H4 (cell line): ENCODE measurements at regions not wholly inside any gene's neighbourhood (a gene's known extent, or its start where the extent isn't known, plus 50 kb on each side); places are given as distances from the start of the nearest gene placed in this dataset.
A peak's percentile ranks its signal among the peaks of the same experiment; 100 is the strongest.
"Not testable (repeated sequence)": the region's sequence is repeated elsewhere in the genome, so short reads cannot be mapped to it uniquely, and the experiment has no call there.

ENCODE experiments used
- DNase-seq: peaks from one replicate; pipeline ENCODE4 v3.0.0-alpha.2; 2015; ENCODE audit warnings: low spot score

DNA sequence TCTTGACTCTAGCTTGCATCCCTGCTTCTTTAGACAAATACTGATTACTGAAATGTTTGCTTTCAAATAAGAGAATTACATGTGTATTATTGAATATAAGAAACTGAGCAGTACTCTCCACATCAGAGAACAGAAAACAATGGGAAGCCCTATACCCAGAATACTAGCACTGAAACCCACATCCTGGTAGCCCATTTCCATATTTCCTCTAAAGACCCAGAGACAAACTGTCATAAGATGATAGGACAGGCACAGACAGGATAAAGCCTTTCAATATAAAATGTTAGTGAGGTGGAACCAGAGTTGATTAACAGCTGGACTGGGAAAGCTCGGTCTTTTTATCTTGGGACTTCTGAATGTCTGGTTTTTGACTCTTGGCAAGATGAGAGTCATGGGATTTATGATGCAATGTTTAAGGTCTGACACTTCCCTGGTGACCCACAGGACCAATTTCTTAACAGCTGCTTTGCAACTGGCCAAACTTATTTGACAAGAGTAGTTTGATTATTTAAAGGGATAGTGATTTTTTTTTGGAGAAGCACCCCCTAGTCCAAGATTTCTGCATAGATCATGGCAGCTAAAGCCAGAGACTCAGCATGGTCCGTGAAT is 166.9 kb upstream of the ATXN7L3B start:
- DNase-seq = peak; percentile 8

DNA sequence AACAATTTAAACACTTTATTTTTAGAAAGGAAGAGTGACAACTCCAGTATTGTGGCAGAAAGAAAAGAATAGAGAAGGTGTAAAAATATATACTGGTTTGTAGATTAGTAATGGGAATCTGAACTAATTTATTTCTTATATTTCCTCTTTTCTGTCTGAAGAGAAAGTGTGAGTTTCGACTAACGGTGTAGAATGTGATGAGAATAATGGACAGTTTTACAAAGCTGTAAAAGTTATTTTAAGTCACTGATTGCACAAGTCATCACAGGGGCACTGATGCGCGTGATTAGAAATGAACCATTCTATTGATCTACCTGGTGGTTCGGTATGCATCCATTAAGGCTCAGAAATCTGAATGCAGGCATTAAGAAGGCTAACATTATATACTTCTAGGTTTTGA is 158.5 kb upstream of the ATXN7L3B start:
- DNase-seq = no peak

DNA sequence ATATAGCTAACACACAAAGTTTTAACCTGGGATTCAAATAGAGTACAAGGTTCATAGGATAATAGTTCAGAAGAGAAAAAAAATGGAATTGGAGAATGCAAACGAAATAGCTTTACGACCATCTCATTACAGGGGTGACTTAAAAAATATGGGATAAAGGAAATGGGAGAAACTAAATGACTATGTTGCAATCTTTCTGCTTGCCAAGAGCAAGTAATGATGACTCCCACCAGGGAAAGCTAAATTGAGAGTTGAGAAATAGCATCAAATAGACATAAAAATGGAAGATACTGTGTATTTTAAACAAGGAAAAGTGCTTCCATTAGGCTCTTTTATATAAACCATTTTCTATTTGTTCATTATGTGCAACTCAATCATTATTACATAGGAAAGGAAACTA is 155.7 kb upstream of the ATXN7L3B start:
- DNase-seq = no peak

DNA sequence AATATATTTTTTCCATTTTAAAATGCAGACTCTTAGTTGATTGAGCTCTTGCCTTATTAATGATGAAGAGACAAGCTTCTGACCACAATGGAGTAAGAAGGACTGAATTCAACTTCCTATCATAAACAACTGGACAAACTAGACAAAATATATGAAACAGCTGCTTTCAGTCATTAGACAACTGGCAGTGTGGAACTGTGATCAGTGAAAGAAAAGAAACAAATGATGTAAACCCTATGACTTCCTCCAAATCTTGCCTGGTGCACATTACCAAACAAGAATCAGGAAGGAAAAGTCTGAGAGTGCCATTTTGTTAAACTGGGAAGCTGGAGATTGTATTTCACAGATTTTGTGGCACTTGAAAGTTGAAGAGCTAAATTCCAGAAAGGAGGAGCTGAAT is 154.7 kb upstream of the ATXN7L3B start:
- DNase-seq = no peak

DNA sequence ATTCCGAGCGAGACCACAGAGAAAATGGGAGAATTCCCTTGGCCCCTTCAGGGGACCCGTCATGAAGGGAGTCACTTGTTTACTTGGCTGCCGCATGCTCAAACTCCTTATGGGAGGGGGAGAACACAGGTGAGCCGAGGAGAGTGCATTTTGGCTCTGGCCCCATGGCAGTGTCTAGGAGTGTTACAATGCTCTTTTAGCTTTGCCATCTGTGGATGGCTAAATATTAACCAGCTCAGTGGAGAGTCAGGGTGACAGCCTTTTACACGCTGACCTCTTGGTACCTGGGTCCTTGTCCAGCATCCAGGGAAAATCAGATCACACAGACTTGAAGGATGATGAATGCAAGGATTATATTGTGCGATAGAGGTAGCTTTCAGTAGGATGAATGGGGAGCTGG is 146.4 kb upstream of the ATXN7L3B start:
- DNase-seq = no peak

DNA sequence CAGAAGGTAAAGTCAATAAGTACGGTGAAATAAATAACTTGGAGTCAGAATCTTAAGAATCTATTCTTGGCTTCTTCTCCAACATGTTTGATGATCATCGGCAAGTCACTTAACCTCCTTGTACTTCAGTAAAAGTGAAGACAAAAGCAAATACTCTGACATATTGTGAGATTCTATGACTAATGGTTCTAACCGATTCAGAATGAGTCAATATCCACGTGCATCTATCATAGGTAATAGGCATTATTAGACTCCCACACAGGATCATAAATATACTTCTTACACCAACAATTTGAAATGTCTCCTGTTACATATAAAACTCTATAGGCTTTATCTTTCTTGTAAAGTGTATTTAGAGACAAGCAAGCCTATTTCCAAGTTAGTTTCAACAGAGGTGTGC is 144.4 kb upstream of the ATXN7L3B start:
- no peak for DNase-seq

DNA sequence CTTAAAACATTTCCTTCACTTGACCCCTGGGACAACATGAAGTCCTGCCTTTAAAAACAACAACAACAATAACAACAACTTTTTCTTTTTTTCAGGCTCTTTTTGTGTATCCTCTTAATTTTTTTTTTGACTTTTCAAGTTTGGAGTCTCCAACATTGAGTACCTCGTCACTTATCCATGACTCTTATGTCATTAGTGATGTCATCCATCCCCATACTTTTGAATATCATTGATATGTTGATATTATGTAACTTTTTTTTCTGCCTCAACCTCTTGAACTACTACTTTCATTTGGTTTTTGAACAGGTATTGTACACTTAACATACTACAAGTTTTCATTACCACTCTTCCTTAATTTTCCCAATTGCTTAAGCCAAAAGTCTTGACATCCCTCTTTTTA is 143.0 kb upstream of the ATXN7L3B start:
- no peak for DNase-seq

DNA sequence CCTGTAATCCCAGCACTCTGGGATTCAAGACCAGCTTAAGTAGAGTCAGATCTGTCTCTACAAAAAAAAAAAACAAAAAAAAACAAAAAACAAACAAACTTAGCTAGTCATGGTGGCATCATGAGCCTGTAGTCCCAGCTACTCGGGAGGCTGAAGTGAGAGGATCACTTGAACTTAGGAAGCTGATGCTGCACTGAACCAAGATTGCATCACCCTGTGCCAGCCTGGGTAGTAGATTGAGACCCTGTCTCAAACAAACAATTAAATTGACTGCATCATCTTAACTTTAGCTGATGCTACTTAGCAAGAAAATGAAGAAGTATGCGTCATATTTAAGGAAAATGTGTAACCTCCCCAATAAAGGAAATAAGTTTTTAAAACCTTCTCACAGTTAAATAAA is 136.6 kb upstream of the ATXN7L3B start:
- peak; percentile 13 for DNase-seq

DNA sequence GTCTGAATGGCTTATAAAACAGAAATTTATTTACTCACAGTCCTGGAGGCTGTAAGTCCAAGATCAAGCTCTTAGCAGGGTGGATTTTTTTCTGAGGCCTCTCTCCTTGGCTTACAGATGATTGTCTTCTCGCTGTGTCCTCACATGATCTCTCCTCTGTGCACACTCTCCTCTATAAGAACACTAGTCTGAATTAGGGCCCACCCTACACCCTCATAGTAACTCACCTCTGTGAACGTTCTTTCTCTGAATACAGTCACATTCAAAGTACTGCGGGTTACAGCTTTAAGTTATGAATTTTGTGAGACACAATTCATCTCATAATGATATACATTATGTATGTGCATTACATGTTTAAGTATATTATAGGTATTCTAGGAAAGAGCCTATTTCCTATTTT is 135.7 kb upstream of the ATXN7L3B start:
- DNase-seq = no peak

DNA sequence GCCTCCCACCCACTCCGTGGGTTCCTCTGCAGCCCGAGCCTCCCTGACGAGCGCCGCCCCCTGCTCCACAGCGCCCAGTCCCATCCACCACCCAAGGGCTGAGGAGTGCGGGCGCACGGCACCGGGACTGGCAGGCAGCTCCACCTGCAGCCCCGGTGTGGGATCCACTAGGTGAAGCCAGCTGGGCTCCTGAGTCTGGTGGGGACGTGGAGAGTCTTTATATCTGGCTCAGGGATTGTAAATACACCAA is 134.5 kb upstream of the ATXN7L3B start:
- DNase-seq = not testable (repeated sequence)

DNA sequence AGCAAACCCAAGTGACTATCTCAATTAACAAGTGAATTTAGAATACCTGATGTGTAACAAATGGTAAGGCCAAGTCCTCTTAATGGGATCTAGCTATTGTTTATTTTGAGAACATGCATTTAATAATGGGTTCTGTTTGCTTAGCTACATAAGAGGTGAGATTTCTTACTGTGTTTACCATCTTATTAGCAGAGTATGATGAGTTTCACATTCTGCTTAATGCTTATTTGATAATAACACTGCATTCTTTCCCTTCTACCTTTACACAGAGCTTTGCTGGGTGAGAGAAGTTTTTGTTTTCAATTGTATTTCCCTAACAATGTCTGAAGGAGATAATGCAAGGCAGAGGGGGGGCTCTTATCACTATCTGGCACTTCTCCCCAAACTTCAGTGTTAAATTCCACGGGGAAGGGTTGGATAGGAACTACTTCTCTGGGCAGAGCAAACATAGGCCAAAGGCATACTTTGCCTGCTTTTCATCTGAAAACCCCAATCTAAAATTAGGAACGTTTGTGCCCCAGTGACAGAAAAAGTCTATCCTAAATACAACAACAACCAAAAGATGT is 129.0 kb upstream of the ATXN7L3B start:
- DNase-seq = no peak

DNA sequence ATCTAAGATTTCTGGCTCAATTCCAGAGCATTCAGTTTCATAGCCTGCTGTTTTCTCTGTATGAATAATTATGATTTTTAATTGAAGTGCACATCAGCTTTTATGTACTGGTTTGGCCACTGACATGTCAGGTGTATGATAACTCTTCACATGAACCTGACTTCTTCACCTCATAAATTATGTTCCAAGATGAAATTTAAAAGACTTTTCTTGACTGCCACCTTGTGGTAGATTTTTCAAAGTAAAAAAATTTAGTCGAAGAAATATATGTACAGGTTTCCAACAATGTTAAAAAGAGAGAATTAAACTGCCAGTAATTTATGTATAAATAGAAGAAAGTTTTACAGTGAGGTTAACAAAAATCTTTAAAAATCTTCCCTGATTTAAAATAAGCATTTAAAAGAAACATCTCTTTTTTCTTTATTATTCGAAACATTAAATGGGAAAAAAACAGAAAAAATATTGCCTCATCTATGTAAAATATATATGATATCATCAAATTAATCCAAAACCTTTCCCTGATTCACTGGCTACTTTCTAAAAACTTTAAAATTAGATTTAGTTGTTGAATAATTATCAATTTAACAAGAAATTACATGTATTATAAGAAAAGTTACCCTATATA is 124.9 kb upstream of the ATXN7L3B start:
- peak; percentile 5 for DNase-seq

DNA sequence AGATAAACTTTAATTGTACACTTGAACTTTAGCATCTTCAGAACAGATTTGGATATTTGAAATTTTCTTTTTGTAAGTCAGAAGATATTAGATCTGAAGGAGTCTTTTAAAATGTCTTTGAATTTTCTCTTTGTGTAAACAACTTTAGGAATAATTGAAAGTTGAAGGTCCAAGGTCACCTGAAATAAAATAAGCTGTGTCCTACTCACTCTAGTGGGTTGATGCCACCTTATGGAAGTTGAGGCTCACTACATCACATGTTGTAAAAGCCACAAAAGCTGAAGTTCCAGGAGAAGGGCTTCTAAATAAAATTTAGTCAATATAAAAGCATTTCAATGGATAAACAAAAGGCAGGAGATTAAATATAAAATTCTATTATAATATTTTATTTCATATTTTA is 122.0 kb upstream of the ATXN7L3B start:
- peak; percentile 52 for DNase-seq

DNA sequence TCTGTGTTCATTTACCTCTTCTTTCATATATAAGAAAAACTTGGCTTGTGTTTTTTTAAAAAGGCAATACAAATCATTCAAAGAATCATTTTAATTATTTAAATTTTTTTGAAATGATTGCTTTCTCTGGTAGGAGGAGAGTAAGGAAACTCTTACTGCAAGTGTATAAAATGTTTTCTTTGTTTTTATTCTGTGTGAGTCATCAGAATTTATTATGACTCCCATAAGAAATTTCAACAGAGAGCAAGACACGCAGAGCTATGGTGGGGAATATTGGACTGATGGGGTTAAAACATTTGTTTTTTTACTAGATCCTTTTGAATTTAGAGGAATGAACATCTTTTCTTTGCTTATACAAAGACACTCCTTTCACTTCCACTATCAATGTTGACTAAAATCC is 119.1 kb upstream of the ATXN7L3B start:
- no peak for DNase-seq

DNA sequence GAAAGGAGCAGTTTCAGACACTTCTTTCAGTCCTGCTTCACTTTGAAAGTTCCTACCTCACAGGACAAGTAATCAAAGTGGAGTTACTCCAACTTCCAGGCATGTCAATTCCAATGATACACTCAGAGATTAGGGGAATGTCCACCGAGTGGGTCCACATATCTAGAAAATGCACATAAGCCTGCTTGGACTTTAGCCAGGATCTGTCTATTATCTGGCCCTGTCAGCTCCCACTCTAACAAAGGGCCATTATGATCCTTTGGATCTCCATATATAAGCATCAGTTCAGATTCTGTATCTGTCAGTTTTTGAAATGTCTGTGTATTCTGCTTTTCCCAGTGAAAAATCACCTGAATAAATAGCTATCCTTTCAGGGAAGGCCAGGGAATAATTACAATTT is 112.9 kb upstream of the ATXN7L3B start:
- no peak for DNase-seq

DNA sequence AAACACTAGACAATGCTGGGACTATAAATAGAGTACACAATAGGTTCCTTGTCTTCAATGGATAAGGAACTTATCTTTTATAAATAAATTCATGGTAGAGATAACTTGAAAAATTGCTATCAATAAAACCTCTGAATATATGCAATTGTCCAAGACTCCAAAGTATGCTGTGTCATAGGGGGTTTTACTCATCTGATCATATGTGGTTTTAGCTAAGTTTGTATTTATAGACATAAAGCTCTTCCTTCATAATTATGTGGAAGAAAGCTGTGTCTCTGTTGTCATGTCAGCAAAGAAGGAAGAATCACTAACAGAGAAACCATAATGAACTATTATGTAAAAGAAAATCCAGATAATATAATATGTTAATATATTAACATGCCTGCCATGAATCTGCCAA is 111.5 kb upstream of the ATXN7L3B start:
- no peak for DNase-seq

DNA sequence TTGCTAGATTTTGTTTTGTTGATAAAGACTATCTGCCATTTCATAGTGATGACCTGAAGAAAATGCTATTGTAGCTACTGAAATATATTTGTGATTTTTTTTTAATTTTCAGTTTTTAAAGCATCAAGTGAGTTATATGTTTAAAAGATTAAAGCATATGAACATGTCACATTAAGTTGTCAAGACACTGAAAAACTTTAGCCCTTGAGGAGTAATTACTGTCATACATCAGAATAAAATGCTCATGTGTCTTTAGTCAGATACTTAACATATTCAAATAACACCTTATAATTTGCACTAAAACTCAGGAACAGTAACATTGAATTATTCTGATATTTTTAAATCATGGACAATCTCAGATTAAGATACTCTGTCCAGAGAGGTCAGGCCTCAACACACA is 108.1 kb upstream of the ATXN7L3B start:
- no peak for DNase-seq

DNA sequence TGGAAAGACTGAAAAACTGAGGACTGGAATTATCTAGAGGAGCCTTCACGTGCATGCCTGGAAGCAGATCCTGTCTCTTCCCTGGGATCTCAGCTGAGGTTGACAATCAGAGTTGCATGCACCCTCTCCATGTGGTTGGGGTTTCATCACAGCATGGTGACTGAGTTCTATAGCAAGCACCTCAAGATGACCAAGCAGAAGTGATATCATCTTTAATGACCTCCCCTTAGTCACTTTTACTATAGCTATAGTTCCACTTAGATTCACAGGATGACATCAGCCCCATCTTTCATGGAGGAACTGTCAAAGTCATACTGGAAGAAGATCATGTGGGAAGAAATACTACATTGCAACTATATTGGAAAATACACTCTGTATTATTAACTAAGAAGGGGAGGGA is 105.8 kb upstream of the ATXN7L3B start:
- DNase-seq = no peak

DNA sequence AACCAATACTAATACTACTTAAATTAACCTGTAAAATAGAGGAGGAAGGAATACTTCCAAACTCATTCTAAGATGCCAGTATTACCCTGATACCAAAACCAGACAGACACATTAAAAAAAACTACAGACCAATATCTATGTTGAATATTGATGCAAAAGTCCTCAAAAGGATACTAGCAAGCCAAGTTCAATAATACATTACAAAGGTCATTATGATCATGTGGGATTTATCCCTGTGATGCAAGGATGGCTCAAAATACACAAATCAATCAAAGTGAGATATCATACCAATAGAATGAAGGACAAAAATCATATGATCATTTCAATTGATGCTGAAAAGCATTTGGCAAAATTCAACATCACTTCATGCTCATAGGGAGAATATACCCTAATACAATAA is 97.2 kb upstream of the ATXN7L3B start:
- DNase-seq = no peak

DNA sequence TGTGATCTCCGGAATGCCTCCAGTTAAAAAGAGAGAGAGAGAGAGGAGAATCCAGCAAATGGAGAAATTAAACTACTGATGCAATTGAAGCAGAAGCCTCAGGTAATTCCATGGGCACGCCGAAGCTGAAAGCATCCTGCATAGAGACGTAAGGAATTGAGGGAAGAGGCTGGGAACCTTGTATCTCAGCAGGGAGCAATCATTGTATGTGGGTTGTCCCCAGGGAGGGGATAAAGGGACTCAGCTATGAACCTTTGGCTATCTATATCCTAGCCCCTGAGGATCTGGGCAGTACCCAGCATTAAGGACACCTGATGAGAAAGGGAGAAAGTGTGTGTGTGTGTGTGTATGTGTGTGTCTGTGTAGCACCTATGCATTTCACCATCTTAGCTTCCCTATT is 95.8 kb upstream of the ATXN7L3B start:
- DNase-seq = no peak

DNA sequence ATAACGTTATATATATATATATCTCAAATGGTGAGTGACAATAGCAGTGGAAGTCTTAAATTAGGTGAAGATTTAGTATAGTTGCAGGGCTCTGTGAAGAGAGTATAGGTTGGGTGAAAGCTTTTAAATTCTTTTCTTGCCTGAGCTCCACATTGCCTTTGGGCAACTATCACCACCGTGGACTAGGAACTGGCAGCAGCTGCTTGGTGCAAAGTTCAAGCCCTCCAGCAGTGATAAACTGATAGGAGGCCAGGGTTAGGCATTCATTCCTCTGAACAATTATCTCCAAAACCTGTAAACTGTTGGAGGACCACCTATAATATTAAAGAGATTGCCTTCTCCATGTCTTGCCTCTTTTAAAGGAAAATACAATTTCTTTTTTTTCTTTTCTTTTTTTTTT is 91.2 kb upstream of the ATXN7L3B start:
- no peak for DNase-seq

DNA sequence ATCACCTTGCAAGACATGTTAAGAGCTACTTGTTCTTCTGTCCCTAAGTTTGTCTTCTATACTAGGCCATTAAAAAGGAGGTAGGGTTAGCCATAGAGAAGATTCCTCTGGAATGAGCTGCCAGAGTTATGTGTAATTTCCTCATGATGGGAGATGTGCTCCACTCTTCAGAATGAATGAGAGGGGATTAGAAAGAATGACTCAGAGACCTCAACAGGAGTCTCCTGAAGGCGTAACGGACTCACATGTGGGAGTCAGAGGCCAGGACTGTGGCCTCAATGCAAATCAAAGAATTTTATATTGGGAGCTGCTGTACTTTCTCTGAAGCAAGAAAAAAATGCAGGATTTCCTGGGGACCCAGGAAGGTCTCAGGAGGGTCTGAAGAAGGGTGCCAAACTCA is 87.8 kb upstream of the ATXN7L3B start:
- peak; percentile 54 for DNase-seq

DNA sequence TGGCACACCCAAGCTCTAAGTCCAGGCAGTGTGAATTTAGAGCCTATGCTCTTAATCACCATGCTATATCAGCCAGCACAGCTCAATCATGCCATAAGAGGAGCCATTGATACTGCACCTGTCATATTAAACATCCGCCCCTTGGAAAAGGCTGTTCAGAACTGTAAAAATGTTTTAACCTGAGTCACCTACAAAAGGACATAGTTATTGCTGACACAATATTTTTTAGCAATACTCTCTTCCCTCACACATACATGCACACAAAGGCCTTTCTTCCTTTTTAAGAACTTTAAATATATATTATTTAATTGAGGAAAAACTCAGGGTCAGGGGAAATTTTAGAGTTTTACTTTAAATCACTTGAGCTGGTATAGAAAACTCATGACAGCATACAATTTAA is 83.5 kb upstream of the ATXN7L3B start:
- DNase-seq = no peak

DNA sequence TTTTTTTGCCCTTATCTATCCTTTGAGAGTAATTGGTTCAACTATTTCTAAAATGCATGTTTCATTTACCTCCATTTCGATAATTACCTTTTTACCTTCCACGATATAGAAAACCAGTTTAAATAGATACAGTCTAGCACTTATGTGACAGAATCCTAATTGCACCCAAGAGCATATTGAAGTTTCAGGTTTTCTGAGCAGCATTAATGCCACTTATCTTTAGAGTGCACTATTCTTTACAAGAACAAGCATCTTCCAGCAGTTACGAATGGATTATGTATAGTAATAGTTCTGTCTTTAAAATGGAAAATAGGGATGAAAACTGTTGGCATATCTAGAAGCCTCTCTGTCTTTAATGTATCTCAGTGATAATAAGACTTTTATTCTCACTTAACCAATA is 82.2 kb upstream of the ATXN7L3B start:
- no peak for DNase-seq
